ENCODE measurements at regions not wholly inside any gene's neighbourhood (a gene's known extent, or its start where the extent isn't known, plus 50 kb on each side); places are given as distances from the start of the nearest gene placed in this dataset.

DNA sequence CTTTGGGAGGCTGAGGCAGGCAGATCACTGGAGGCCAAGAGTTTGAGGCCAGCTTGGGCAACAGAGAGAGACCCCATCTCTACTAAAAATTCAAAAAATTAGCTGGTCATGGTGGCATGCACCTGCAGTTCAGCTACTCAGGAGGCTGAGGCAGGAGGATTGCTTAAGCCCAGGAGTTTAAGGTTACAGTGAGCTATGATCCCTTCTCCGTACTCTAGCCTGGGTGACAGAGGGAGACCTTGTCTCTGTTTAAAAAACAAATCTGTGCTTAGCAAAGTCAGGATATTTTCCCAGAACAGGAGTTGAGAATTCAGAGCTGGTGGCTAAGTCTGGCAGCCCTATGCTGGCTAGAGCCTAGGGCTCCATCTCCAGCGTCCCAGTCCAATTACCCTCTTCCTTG, 142.9 kb upstream of the PZP start:
- Histone ChIP-seq H4K8ac (ENCODE audit: low read depth in 2 of 2, low read length in 2 of 2) (no peak overlapping the region), H2BK5ac (ENCODE audit: low read depth, low read length, poor library complexity, severe bottlenecking) (no peak overlapping the region), H3K36me3 (ENCODE audit: control insufficient read depth, insufficient read depth, low read length) (no peaks in the 10 kb centered on the region), H2BK15ac (ENCODE audit: low read depth, low read length) (no peak overlapping the region), H3K23ac (ENCODE audit: low read depth, low read length) (no peak overlapping the region), H3K56ac (ENCODE audit: extremely low read depth, insufficient read depth, low read length) (no peak overlapping the region), H2AK9ac (replicated peaks; ENCODE audit: low read depth, low read length, poor library complexity) (no peak overlapping the region), H2AK5ac (ENCODE audit: low read depth, low read length) (no peak overlapping the region), H3K14ac (replicated peaks; ENCODE audit: low read depth, low read length) (no peak overlapping the region), H3K79me1 (ENCODE audit: low read depth in 1 of 2, low read length in 2 of 2) (no peaks in the 10 kb centered on the region), H2AFZ (replicated peaks; ENCODE audit: low read length, poor library complexity) (no peak overlapping the region), H3K4ac (ENCODE audit: low read depth, low read length) (no peak overlapping the region), H2BK20ac (ENCODE audit: low read depth, low read length) (no peak overlapping the region), H3K9me3 (ENCODE audit: control insufficient read depth, insufficient read depth, low read length) (peaks cover 15% of the 10 kb centered on the region), H3K18ac (ENCODE audit: low read depth, low read length) (no peak overlapping the region), H4K20me1 (ENCODE audit: insufficient read depth, low read length) (no peaks in the 10 kb centered on the region), H3K4me1 (ENCODE audit: control insufficient read depth, insufficient read depth, low read length) (no peaks in the 10 kb centered on the region), H3K27me3 (ENCODE audit: control insufficient read depth, insufficient read depth, low read length) (peaks cover 6% of the 10 kb centered on the region; the same call in 1 of the 2 replicates), H4K5ac (ENCODE audit: low read depth, low read length) (no peak overlapping the region), H3K27ac (ENCODE audit: insufficient read depth, low read length) (no peak overlapping the region), H2BK120ac (ENCODE audit: low read depth, low read length) (no peak overlapping the region), H4K91ac (ENCODE audit: insufficient read depth, low read depth, low read length) (no peak overlapping the region), H3K9me1 (ENCODE audit: insufficient read depth, low read length) (no peaks in the 10 kb centered on the region), H3K4me2 (ENCODE audit: low read depth, low read length) (no peak overlapping the region), H3K4me3 (ENCODE audit: insufficient read depth, low read depth, low read length) (no peak overlapping the region), H3K9ac (ENCODE audit: low read depth, low read length) (no peak overlapping the region)
- ChIA-PET CTCF (no interaction called here), POLR2A (ENCODE audit: unreplicated experiment) (no interaction called here)
- BruUV-seq (replicated peaks): no TSS peak
- intact Hi-C loops (cut with micrococcal nuclease): no loop called here
- in situ Hi-C loops (cut with MboI; ENCODE audit: low sequenced_read_pairs): no loop called here
- no CpG with 5 or more reads among the region's 2 CpGs for WGBS, 2 experiments (ENCODE audit: extremely low coverage in 2 of 2, insufficient read length in 1 of 2)
- DNase-seq: no peak
- TF ChIP-seq NFE2L2 (IDR thresholded peaks at IDR 0.05; ENCODE audit: low read depth, low read length) (no peak), FOS (IDR thresholded peaks at IDR 0.05; ENCODE audit: low read depth, low read length) (no peak), BHLHE40 (IDR thresholded peaks at IDR 0.05; ENCODE audit: low read depth, low read length) (no peak), MXI1 (IDR thresholded peaks at IDR 0.05; ENCODE audit: borderline replicate concordance, low read depth, low read length) (no peak), CEBPB (IDR thresholded peaks at IDR 0.05; ENCODE audit: low read depth, low read length) (no peak), POLR2A (IDR thresholded peaks at IDR 0.05; ENCODE audit: low read depth, low read length) (no peak), MAFK (IDR thresholded peaks at IDR 0.05; ENCODE audit: low read depth, low read length) (no peak), SMC3 (IDR thresholded peaks at IDR 0.05; ENCODE audit: low read depth, low read length) (no peak), CHD1 (IDR thresholded peaks at IDR 0.05; ENCODE audit: low read depth, low read length) (no peak), RAD21 (IDR thresholded peaks at IDR 0.05; ENCODE audit: low read length) (no peak), MAZ (IDR thresholded peaks at IDR 0.05; ENCODE audit: borderline replicate concordance, low read depth, low read length) (no peak)
- TF ChIP-seq, protein P1, sequence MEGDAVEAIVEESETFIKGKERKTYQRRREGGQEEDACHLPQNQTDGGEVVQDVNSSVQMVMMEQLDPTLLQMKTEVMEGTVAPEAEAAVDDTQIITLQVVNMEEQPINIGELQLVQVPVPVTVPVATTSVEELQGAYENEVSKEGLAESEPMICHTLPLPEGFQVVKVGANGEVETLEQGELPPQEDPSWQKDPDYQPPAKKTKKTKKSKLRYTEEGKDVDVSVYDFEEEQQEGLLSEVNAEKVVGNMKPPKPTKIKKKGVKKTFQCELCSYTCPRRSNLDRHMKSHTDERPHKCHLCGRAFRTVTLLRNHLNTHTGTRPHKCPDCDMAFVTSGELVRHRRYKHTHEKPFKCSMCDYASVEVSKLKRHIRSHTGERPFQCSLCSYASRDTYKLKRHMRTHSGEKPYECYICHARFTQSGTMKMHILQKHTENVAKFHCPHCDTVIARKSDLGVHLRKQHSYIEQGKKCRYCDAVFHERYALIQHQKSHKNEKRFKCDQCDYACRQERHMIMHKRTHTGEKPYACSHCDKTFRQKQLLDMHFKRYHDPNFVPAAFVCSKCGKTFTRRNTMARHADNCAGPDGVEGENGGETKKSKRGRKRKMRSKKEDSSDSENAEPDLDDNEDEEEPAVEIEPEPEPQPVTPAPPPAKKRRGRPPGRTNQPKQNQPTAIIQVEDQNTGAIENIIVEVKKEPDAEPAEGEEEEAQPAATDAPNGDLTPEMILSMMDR (conservative IDR thresholded peaks at IDR 0.05; ENCODE audit: low read depth, low read length): no peak
- TF ChIP-seq, protein P2, sequence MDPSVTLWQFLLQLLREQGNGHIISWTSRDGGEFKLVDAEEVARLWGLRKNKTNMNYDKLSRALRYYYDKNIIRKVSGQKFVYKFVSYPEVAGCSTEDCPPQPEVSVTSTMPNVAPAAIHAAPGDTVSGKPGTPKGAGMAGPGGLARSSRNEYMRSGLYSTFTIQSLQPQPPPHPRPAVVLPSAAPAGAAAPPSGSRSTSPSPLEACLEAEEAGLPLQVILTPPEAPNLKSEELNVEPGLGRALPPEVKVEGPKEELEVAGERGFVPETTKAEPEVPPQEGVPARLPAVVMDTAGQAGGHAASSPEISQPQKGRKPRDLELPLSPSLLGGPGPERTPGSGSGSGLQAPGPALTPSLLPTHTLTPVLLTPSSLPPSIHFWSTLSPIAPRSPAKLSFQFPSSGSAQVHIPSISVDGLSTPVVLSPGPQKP (IDR thresholded peaks at IDR 0.05; ENCODE audit: borderline replicate concordance, low read depth, low read length): no peak
- TF ChIP-seq, protein P3, sequence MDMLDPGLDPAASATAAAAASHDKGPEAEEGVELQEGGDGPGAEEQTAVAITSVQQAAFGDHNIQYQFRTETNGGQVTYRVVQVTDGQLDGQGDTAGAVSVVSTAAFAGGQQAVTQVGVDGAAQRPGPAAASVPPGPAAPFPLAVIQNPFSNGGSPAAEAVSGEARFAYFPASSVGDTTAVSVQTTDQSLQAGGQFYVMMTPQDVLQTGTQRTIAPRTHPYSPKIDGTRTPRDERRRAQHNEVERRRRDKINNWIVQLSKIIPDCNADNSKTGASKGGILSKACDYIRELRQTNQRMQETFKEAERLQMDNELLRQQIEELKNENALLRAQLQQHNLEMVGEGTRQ (IDR thresholded peaks at IDR 0.05; ENCODE audit: low read depth, low read length): no peak
- dilution Hi-C loops (cut with HindIII; ENCODE audit: low sequenced_read_pairs, unreplicated experiment): no loop called here
- ATAC-seq (ENCODE audit: low read depth): no peak
